ENCODE measurements at regions not wholly inside any gene's neighbourhood (a gene's known extent, or its start where the extent isn't known, plus 50 kb on each side); places are given as distances from the start of the nearest gene placed in this dataset.

- Histone ChIP-seq H3K4me2 (replicated peaks; ENCODE audit: extremely low read depth, low read length, poor library complexity, severe bottlenecking) (no peak overlapping the region), H3K27ac (ENCODE audit: low read depth in 1 of 2, low read length in 2 of 2) (no peak overlapping the region), H3K9me3 (replicated peaks in 1 of 2; ENCODE audit: control insufficient read depth in 1 of 2, insufficient read depth in 1 of 2, low read length in 2 of 2) (no peaks in the 10 kb centered on the region), H3K4me3 (replicated peaks in 1 of 3; ENCODE audit: low read depth in 2 of 3, low read length in 3 of 3) (no peak overlapping the region), H3K79me2 (ENCODE audit: insufficient read depth, low read length) (no peaks in the 10 kb centered on the region), H4K20me1 (ENCODE audit: insufficient read depth, low read length) (no peaks in the 10 kb centered on the region), H2AFZ (ENCODE audit: insufficient read depth, low read depth, low read length, poor library complexity, severe bottlenecking) (no peak overlapping the region), H3K27me3 (ENCODE audit: control insufficient read depth in 2 of 2, insufficient read depth in 2 of 2, low read length in 2 of 2) (no peaks in the 10 kb centered on the region), H3K4me1 (ENCODE audit: control insufficient read depth in 1 of 2, insufficient read depth in 2 of 2, low read length in 2 of 2) (peaks cover 17 to 19% of the 10 kb centered on the region in 2 donors), H3K9ac (ENCODE audit: insufficient read depth, low read length, poor library complexity, severe bottlenecking) (no peak overlapping the region), H3K36me3 (replicated peaks in 1 of 2; ENCODE audit: control insufficient read depth in 1 of 2, insufficient read depth in 2 of 2, low read length in 2 of 2) (peaks cover 35 to 61% of the 10 kb centered on the region in 2 donors)
- Mint-ChIP-seq H3K9me3 (no peaks in the 10 kb centered on the region), H3K27me3 (ENCODE audit: low read depth in 3 of 3) (no peaks in the 10 kb centered on the region), H3K36me3 (peaks cover 55 to 57% of the 10 kb centered on the region in 2 donors), H3K4me3 (no peak overlapping the region), H3K4me1 (peaks cover 22% of the 10 kb centered on the region), H3K27ac (no peak overlapping the region)
- no peak for TF ChIP-seq CTCF (IDR thresholded peaks at IDR 0.05)
- intact Hi-C loops (cut with micrococcal nuclease): no loop called here
- DNase-seq: no peak
- WGBS (ENCODE audit: insufficient coverage): no CpG with 5 or more reads among the region's 4 CpGs
Observed at GRCh38 chr2:159853101-159853500, 55.1 kb upstream of the CD302 start.

- Histone ChIP-seq H3K27me3 (ENCODE audit: control insufficient read depth in 2 of 2, insufficient read depth in 2 of 2, low read length in 2 of 2) (no peaks in the 10 kb centered on the region), H3K4me2 (replicated peaks; ENCODE audit: extremely low read depth, low read length, poor library complexity, severe bottlenecking) (no peak overlapping the region), H3K9ac (ENCODE audit: insufficient read depth, low read length, poor library complexity, severe bottlenecking) (no peak overlapping the region), H3K36me3 (replicated peaks in 1 of 2; ENCODE audit: control insufficient read depth in 1 of 2, insufficient read depth in 2 of 2, low read length in 2 of 2) (peaks cover 39 to 71% of the 10 kb centered on the region in 2 donors), H2AFZ (ENCODE audit: insufficient read depth, low read depth, low read length, poor library complexity, severe bottlenecking) (no peak overlapping the region), H4K20me1 (ENCODE audit: insufficient read depth, low read length) (no peaks in the 10 kb centered on the region), H3K79me2 (ENCODE audit: insufficient read depth, low read length) (no peaks in the 10 kb centered on the region), H3K9me3 (replicated peaks in 1 of 2; ENCODE audit: control insufficient read depth in 1 of 2, insufficient read depth in 1 of 2, low read length in 2 of 2) (no peaks in the 10 kb centered on the region), H3K4me3 (replicated peaks in 1 of 3; ENCODE audit: low read depth in 2 of 3, low read length in 3 of 3) (no peak overlapping the region), H3K27ac (ENCODE audit: low read depth in 1 of 2, low read length in 2 of 2) (no peak overlapping the region), H3K4me1 (ENCODE audit: control insufficient read depth in 1 of 2, insufficient read depth in 2 of 2, low read length in 2 of 2) (peaks cover 17 to 19% of the 10 kb centered on the region in 2 donors)
- no peak overlapping the region for H3K27ac Mint-ChIP-seq
- H3K4me3 Mint-ChIP-seq: no peak overlapping the region
- peaks cover 59% of the 10 kb centered on the region in 2 donors for H3K36me3 Mint-ChIP-seq
- H3K27me3 Mint-ChIP-seq (ENCODE audit: low read depth in 3 of 3): no peaks in the 10 kb centered on the region
- 100% methylated on average over 1 of the region's 2 CpGs for WGBS (ENCODE audit: insufficient coverage)
- TF ChIP-seq CTCF (IDR thresholded peaks at IDR 0.05): no peak
- peaks cover 22% of the 10 kb centered on the region for H3K4me1 Mint-ChIP-seq
- H3K9me3 Mint-ChIP-seq: no peaks in the 10 kb centered on the region
- no peak for DNase-seq
- intact Hi-C loops (cut with micrococcal nuclease): no loop called here
Observed at GRCh38 chr2:159851941-159852340, 53.9 kb upstream of the CD302 start.

Measured in CD14-positive monocyte (primary cell).